ENCODE measurements at regions not wholly inside any gene's neighbourhood (a gene's known extent, or its start where the extent isn't known, plus 50 kb on each side); places are given as distances from the start of the nearest gene placed in this dataset.

DNA sequence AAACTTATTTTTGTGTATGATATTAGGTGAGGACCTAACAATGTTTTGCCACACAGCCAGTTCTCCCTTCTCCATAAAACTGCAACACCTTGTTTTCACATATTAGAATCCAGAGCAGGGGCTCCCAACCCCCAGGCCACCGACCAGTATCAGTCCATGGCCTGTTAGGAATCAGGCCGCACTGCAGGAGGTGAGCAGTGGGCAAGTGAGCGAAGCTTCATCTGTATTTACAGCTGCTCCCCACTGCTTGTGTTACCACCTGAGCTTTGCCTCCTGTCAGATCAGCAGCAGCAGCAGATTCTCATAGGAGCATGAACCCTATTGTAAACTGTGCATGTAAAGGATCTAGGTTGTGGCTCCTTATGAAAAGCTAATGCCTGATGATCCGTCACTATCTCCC, 185.9 kb upstream of the NSMCE3 start:
- ATAC-seq, result no peak

DNA sequence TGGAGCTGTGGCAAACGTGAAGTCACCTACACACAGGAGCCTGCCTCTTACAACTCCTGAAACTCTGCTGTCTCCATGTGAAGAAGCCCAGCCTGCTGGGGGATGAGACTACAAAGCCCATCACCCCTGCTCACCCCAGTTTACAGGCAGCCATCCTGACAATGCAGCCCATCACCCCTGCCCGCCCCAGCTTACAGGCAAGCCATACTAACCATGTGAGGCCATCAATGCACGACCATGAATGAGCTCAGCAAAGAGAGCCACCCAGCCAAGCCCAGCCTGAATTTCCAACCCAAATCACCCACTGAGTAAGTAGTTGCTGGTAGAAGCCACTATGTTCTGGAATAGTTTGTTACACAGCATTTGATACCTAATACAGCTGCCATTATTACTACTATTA, 185.4 kb upstream of the NSMCE3 start:
- Histone ChIP-seq H3K9me3 (no peaks in the 10 kb centered on the region), H3K36me3 (no peaks in the 10 kb centered on the region), H3K27ac (no peak overlapping the region), H3K4me1 (no peaks in the 10 kb centered on the region), H3K4me3 (no peak overlapping the region), H3K27me3 (no peaks in the 10 kb centered on the region)
- no peak for ATAC-seq
- intact Hi-C loops (cut with DNase I; ENCODE audit: low total_unique reads) (no loop called here), in situ Hi-C loops (cut with MboI; ENCODE audit: low sequenced_read_pairs in 4 of 4) (no loop called here)
- DNase-seq, result no peak
- TF ChIP-seq POLR2A (IDR thresholded peaks at IDR 0.05), result no peak
- TF ChIP-seq, protein P1, sequence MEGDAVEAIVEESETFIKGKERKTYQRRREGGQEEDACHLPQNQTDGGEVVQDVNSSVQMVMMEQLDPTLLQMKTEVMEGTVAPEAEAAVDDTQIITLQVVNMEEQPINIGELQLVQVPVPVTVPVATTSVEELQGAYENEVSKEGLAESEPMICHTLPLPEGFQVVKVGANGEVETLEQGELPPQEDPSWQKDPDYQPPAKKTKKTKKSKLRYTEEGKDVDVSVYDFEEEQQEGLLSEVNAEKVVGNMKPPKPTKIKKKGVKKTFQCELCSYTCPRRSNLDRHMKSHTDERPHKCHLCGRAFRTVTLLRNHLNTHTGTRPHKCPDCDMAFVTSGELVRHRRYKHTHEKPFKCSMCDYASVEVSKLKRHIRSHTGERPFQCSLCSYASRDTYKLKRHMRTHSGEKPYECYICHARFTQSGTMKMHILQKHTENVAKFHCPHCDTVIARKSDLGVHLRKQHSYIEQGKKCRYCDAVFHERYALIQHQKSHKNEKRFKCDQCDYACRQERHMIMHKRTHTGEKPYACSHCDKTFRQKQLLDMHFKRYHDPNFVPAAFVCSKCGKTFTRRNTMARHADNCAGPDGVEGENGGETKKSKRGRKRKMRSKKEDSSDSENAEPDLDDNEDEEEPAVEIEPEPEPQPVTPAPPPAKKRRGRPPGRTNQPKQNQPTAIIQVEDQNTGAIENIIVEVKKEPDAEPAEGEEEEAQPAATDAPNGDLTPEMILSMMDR (IDR thresholded peaks at IDR 0.05 in 4 of 5, conservative IDR thresholded peaks at IDR 0.05 in 1 of 5), result no peak

More for the DNA sequence above, 185.9 kb upstream of the NSMCE3 start:
- H3K36me3 ChIP-seq, result no peaks in the 10 kb centered on the region
- H3K9me3 ChIP-seq, result no peaks in the 10 kb centered on the region
- H3K27ac ChIP-seq, result no peak overlapping the region
- in situ Hi-C loops (cut with MboI; ENCODE audit: low sequenced_read_pairs in 4 of 4), result no loop called here
- no peak overlapping the region for H3K4me3 ChIP-seq
- TF ChIP-seq, protein P1 (IDR thresholded peaks at IDR 0.05 in 4 of 5, conservative IDR thresholded peaks at IDR 0.05 in 1 of 5), result no peak
- TF ChIP-seq POLR2A (IDR thresholded peaks at IDR 0.05), result no peak
- H3K27me3 ChIP-seq, result no peaks in the 10 kb centered on the region
- intact Hi-C loops (cut with DNase I; ENCODE audit: low total_unique reads), result no loop called here
- DNase-seq, result no peak
- no peaks in the 10 kb centered on the region for H3K4me1 ChIP-seq

DNA sequence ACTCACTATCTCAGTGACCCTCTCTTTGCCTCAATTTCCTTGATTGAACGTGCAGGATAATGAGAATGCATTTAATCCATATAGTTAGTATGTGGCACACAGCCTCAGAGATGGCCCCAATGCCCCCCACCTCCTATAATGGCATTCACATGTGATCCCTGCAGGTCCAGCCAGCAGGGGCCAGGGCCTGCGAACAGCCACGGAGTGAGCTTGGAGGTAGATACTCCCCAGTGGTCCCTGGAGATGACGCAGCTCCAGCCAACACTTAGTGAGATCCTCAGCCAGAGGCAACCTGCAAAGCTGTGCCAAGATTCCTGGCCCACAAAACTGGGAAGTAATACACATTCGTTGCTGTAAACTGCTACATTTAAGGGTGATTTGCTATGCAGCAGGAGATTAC, 184.9 kb upstream of the NSMCE3 start:
- H3K9me3 ChIP-seq, result no peaks in the 10 kb centered on the region
- H3K4me1 ChIP-seq, result no peaks in the 10 kb centered on the region
- intact Hi-C loops (cut with DNase I; ENCODE audit: low total_unique reads) (no loop called here), in situ Hi-C loops (cut with MboI; ENCODE audit: low sequenced_read_pairs in 4 of 4) (no loop called here)
- H3K27me3 ChIP-seq, result no peaks in the 10 kb centered on the region
- no peak overlapping the region for H3K27ac ChIP-seq
- ATAC-seq (no peak), DNase-seq (no peak)
- H3K36me3 ChIP-seq, result no peaks in the 10 kb centered on the region
- no peak overlapping the region for H3K4me3 ChIP-seq
- TF ChIP-seq, protein P1 (IDR thresholded peaks at IDR 0.05 in 4 of 5, conservative IDR thresholded peaks at IDR 0.05 in 1 of 5), result no peak
- TF ChIP-seq POLR2A (IDR thresholded peaks at IDR 0.05), result no peak

DNA sequence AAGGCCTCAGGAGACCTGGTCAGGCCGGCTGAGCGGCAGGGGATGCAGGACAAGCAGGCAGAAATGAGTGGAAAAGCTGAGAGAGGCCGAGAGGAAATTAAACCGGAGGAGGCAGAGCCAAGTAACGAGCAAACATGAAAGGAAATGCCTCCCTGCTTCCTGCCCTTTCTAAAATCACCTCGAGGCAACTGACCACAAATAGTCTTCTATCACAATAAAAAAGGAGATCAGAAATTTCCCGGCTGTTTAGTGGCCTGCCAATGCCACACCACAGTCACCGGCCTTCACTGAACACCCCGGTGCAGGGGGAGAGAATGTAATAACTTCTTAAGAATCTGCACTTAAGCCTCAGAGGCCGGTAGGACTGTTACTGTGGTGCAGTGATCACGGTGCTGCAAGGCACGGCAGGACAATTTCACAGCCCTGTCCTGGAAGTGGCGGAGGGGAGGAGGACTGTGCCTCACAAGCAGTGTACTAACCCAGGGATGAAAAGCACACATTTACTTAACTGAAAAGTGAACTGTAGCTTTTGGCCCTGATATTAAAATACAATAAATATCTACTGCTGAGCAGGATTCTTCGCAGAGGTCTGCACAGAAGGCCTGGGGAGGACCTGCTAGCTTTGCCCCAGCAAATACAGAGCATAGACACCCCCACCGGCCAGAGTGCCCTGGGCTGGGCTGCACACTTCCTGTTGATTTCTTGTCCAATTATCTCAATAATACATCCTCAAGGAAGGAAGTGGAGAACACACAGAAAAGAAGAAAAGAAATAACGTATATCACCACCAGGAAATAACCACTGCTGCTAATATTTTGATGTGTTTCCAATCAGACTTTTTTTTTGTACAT, 183.5 kb upstream of the NSMCE3 start:
- TF ChIP-seq POLR2A (IDR thresholded peaks at IDR 0.05), result no peak
- TF ChIP-seq, protein P1 (IDR thresholded peaks at IDR 0.05 in 4 of 5, conservative IDR thresholded peaks at IDR 0.05 in 1 of 5), result no peak
- in situ Hi-C loops (cut with MboI; ENCODE audit: low sequenced_read_pairs in 4 of 4), result no loop called here
- no peaks in the 10 kb centered on the region for H3K9me3 ChIP-seq

More for the DNA sequence above, 183.5 kb upstream of the NSMCE3 start:
- DNase-seq (no peak), ATAC-seq (no peak)
- Histone ChIP-seq H3K27ac (no peak overlapping the region), H3K4me1 (no peaks in the 10 kb centered on the region), H3K27me3 (no peaks in the 10 kb centered on the region), H3K4me3 (no peak overlapping the region), H3K36me3 (no peaks in the 10 kb centered on the region)
- intact Hi-C loops (cut with DNase I; ENCODE audit: low total_unique reads), result no loop called here
